LNCaP clone FGC (cell line): ENCODE measurements at regions not wholly inside any gene's neighbourhood (a gene's known extent, or its start where the extent isn't known, plus 50 kb on each side); places are given as distances from the start of the nearest gene placed in this dataset.
"Not testable (repeated sequence)": the region's sequence is repeated elsewhere in the genome, so short reads cannot be mapped to it uniquely, and the experiment has no call there.

Experiments
- DNase-seq: peaks from one replicate; pipeline ENCODE4 v3.0.0-alpha.2; 2011; ENCODE audit warnings: low read depth
- H3K4me3 ChIP-seq: 2 replicates; pipeline ENCODE4 v1.5.1; 2011; ENCODE audit warnings: mild to moderate bottlenecking, low read depth, low read length, control low read depth
- TF ChIP-seq, protein P1 (sequence below): IDR thresholded peaks from 2 replicates; pipeline ENCODE4 v1.5.1; 2012; ENCODE audit warnings: mild to moderate bottlenecking; ENCODE audit not compliant: control insufficient read depth, insufficient read depth; ENCODE audit errors: extremely low read depth

DNA sequence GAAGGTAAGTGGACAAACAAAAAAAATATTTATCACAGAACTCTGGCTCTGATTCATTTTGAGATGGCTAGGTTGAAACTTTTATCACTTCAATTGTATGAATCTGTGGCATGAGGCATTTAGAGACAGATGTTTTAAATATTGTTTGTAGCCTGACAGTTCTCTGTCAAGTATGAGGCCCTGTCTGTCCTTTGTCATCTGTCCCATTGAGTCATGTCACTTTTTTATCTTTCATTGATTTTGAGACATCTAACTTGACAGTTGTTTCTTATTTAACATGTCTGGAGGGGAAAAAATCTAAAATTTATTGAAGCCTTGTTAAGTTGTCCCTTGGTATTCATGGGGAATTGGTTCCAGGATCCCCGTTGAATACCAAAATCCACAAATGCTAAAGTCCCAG, 829.5 kb downstream of the FSCB start:
- H3K4me3 ChIP-seq, result no peak overlapping the region
- DNase-seq, result no peak
- TF ChIP-seq, protein P1, sequence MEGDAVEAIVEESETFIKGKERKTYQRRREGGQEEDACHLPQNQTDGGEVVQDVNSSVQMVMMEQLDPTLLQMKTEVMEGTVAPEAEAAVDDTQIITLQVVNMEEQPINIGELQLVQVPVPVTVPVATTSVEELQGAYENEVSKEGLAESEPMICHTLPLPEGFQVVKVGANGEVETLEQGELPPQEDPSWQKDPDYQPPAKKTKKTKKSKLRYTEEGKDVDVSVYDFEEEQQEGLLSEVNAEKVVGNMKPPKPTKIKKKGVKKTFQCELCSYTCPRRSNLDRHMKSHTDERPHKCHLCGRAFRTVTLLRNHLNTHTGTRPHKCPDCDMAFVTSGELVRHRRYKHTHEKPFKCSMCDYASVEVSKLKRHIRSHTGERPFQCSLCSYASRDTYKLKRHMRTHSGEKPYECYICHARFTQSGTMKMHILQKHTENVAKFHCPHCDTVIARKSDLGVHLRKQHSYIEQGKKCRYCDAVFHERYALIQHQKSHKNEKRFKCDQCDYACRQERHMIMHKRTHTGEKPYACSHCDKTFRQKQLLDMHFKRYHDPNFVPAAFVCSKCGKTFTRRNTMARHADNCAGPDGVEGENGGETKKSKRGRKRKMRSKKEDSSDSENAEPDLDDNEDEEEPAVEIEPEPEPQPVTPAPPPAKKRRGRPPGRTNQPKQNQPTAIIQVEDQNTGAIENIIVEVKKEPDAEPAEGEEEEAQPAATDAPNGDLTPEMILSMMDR, result no peak

DNA sequence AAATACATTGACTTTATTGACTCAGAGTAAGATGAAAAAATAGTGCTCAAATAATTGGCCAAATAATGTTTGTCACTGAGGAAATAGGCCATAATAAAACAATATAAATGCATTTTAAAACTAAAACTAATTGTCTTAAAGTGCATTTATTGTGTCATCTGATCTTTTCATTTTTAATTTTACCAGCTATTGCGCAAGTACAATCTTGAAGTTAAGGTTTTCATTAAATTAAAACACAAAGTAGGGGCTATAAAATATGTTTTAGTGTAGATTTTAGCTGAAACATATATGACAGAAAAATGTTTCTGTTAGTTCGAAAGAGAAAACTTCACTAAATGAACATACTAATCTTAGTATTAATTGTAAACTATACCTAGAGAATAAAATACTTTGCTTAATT, 832.8 kb downstream of the FSCB start:
- no peak overlapping the region for H3K4me3 ChIP-seq
- TF ChIP-seq, protein P1, result no peak
- DNase-seq, result no peak

DNA sequence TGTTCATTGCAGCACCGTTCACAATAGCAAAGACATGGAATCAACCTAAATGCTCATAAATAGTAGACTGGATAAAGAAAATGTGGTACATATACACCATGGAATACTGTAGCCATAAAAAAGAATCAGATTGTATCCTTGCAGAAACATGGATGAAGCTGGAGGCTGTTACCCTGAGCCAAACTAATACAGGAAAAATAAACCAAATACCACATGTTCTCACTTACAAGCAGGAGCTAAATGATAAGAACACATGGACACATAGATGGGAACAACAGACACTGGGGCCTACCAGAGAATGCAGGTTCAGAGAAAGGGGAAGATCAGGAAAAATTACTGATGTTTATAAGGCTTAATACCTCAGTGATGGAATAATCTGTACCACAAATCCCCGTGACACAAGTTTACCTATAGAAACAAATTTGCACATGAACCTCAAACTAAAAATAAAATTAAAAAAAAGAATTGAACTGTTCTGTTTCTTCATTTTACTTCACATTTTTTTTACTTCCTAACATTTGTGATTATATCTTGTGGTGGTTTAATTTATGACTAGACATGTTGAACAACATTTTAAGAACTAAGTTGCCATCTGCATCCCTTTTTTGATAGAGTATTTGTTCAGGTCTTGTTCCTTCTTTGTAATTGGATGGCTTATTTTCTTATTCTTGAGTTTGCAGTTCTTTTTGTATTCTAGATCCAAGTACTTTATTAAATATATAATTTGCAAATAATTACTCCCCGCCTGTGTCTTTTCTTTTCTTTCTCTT, 835.2 kb downstream of the FSCB start:
- DNase-seq, result no peak
- TF ChIP-seq, protein P1, result no peak
- no peak overlapping the region for H3K4me3 ChIP-seq

DNA sequence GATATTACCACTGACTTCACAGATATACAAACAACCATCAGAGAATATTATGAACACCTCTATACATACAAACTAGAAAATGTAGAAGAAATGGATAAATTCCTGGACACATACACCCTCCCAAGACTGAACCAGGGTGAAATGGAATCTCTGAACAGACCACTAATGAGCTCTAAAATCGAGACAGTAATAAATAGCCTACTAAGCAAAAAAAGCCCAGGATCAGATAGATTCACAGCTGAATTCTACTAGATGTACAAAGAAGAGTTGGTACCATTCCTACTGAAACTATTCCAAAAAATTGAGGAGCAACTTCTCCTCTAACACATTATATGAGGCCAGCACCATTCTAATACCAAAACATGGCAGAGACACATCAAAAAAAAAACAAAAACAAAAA, 837.7 kb downstream of the FSCB start:
- TF ChIP-seq, protein P1, result no peak
- no peak for DNase-seq
- no peak overlapping the region for H3K4me3 ChIP-seq

DNA sequence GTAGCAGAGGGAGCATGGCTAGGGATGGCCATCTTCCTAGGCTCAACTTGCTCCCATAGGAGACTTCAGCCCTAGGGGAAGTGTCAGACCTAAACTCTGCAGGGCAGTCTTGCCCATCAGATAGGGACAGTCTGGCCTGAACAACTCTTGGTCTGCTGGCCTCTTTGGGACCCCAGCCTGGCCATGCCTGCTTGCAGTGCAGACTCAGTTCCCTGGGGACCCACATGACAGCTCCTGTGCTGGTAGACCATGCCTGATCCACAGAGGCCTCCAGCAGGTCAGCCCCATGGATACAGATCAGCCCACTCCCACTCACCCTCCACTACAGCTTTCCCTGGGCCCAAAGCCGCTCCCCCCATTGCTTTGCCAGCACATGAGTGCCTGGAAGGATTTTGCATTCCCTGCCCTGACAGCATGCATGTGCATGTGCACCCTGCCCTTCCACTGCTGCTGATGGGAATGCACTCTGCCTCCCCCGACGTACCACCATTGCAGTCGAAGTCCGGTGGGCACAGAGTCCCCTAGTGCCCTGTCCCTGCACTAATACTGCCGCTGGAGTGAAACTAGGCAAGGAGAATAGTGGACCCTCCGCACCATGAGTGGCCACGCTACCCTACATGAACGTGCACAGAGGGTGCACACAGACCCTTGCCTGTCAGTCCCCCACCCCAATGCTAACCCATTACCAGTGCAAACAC, 841.4 kb downstream of the FSCB start:
- TF ChIP-seq, protein P1, result no peak
- no peak overlapping the region for H3K4me3 ChIP-seq
- no peak for DNase-seq

DNA sequence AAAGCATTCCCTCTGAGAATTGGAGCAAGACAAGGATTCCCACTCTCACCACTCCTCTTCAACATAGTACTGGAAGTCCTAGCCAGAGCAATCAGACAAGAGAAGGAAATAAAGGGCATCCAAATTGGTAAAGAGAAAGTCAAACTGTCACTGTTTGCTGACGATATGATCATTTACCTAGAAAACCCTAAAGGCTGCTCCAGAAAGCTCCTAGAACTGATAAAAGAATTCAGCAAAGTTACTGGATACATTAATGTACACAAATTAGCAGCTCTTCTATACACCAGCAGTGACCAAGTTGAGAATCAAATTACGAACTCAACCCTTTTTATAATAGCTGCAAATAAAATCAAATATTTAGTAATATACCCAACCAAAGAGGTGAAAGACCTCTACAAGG, 851.9 kb downstream of the FSCB start:
- not testable (repeated sequence) for H3K4me3 ChIP-seq, DNase-seq

DNA sequence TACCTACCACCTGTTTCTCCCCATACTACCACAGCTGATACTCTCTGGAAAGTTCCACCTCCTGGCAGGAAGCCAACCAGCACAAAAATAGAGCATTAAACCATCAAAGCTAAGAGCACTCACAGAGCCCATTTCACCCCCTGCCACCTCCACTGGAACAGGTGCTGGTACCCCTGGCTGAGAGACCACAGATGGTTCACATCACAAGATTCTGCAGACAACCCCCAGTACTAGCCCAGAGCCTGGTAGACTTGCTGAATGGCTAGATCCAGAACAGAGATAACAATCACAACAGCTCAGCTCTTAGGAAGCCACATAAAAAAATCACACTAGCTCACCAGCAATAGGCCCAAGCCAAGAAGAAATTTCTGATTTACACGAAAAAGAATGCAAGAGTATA, 855.2 kb downstream of the FSCB start:
- no peak overlapping the region for H3K4me3 ChIP-seq
- TF ChIP-seq, protein P1, result no peak
- DNase-seq, result no peak
